ENCODE measurements at regions not wholly inside any gene's neighbourhood (a gene's known extent, or its start where the extent isn't known, plus 50 kb on each side); places are given as distances from the start of the nearest gene placed in this dataset.

DNA sequence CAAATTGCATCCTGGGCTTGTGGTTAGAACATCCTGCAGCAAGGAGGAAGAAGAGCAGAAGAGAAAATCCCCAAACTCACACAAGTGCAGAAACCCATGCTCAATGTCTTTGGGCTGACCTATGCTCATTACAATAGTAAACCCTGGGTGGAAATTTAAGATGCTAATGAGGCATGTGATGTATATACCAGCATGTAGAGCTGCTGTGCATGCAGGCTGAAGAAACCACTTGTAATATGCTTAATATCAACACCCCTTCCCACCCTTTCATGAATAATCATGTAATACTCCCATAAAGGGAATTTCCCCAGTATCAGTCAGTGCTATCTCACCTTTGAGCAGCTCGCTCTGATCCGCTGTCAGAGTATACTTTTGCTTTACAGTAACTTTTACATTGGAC is 90.0 kb upstream of the GRIK2 start:
- Histone ChIP-seq H3K27me3 (ENCODE audit: control insufficient read depth in 1 of 2, insufficient read depth in 2 of 2, low read length in 2 of 2) (no peaks in the 10 kb centered on the region; a peak in 1 of 5 replicates), H3K27ac (ENCODE audit: extremely low read length, insufficient read depth, low read length) (no peak overlapping the region), H2AFZ (ENCODE audit: low read length) (no peak overlapping the region), H3K9ac (ENCODE audit: insufficient read depth, low read depth, low read length) (no peak overlapping the region), H3K36me3 (replicated peaks in 1 of 2; ENCODE audit: control insufficient read depth in 1 of 2, insufficient read depth in 2 of 2, low read length in 2 of 2) (no peaks in the 10 kb centered on the region), H3K4me2 (ENCODE audit: low read depth, low read length) (no peak overlapping the region), H3K4me3 (replicated peaks in 1 of 3; ENCODE audit: insufficient read depth in 1 of 3, low read depth in 2 of 3, low read length in 3 of 3) (no peak overlapping the region), H3K4me1 (ENCODE audit: insufficient read depth, low read length) (no peaks in the 10 kb centered on the region), H3K79me2 (ENCODE audit: insufficient read depth, low read length) (no peaks in the 10 kb centered on the region), H4K20me1 (ENCODE audit: insufficient read depth, low read length) (no peaks in the 10 kb centered on the region), H3K9me3 (ENCODE audit: low read length) (peaks cover 26% of the 10 kb centered on the region)
- no peak for DNase-seq (ENCODE audit: low spot score)
- CTCF ChIA-PET (ENCODE audit: low intra/inter-chr PET ratio, low total read pairs), result no interaction called here
- no peak for FAIRE-seq
- intact Hi-C loops (cut with micrococcal nuclease; ENCODE audit: unreplicated experiment), result no loop called here
- TF ChIP-seq ETV5 (CRISPR knock-in tag; IDR thresholded peaks at IDR 0.05; ENCODE audit: borderline replicate concordance) (no peak), ZNF589 (CRISPR knock-in tag; conservative IDR thresholded peaks at IDR 0.05) (no peak), RBM39 (IDR thresholded peaks at IDR 0.05; ENCODE audit: low read depth, low read length, poor library complexity, severe bottlenecking) (no peak), ARNTL (CRISPR knock-in tag; IDR thresholded peaks at IDR 0.05) (no peak)
- TF ChIP-seq, protein P1, sequence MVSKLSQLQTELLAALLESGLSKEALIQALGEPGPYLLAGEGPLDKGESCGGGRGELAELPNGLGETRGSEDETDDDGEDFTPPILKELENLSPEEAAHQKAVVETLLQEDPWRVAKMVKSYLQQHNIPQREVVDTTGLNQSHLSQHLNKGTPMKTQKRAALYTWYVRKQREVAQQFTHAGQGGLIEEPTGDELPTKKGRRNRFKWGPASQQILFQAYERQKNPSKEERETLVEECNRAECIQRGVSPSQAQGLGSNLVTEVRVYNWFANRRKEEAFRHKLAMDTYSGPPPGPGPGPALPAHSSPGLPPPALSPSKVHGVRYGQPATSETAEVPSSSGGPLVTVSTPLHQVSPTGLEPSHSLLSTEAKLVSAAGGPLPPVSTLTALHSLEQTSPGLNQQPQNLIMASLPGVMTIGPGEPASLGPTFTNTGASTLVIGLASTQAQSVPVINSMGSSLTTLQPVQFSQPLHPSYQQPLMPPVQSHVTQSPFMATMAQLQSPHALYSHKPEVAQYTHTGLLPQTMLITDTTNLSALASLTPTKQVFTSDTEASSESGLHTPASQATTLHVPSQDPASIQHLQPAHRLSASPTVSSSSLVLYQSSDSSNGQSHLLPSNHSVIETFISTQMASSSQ (IDR thresholded peaks at IDR 0.05; ENCODE audit: low read depth), result no peak
- TF ChIP-seq, protein P1 (CRISPR knock-in tag; IDR thresholded peaks at IDR 0.05; ENCODE audit: borderline replicate concordance), result no peak
- TF ChIP-seq, protein P2, sequence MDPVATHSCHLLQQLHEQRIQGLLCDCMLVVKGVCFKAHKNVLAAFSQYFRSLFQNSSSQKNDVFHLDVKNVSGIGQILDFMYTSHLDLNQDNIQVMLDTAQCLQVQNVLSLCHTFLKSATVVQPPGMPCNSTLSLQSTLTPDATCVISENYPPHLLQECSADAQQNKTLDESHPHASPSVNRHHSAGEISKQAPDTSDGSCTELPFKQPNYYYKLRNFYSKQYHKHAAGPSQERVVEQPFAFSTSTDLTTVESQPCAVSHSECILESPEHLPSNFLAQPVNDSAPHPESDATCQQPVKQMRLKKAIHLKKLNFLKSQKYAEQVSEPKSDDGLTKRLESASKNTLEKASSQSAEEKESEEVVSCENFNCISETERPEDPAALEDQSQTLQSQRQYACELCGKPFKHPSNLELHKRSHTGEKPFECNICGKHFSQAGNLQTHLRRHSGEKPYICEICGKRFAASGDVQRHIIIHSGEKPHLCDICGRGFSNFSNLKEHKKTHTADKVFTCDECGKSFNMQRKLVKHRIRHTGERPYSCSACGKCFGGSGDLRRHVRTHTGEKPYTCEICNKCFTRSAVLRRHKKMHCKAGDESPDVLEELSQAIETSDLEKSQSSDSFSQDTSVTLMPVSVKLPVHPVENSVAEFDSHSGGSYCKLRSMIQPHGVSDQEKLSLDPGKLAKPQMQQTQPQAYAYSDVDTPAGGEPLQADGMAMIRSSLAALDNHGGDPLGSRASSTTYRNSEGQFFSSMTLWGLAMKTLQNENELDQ (CRISPR knock-in tag; IDR thresholded peaks at IDR 0.05; ENCODE audit: borderline replicate concordance), result no peak
- in situ Hi-C loops (cut with HindIII; ENCODE audit: extremely low pct_ligation_motif_present, low pct_unique_long_range_greater_than_20kb), result no loop called here
- no TSS peak for BruUV-seq (replicated peaks)
- 0% methylated on average over 2 of the region's 2 CpGs for WGBS (ENCODE audit: low lambda C conversion rate)
- POLR2A ChIA-PET, result no interaction called here
- no peak for ATAC-seq
